Stomach (tissue), 8 donors: ENCODE measurements at regions not wholly inside any gene's neighbourhood (a gene's known extent, or its start where the extent isn't known, plus 50 kb on each side); places are given as distances from the start of the nearest gene placed in this dataset.

Experiments used
- DNase-seq, 2 donors: peaks; one replicate each; pipeline versions ENCODE4 v3.0.0 to v3.0.0-alpha.2; 2013 to 2019
- H3K27ac ChIP-seq, 5 donors: fragments of 200-600 bp in 4 of 5; sonication (generic) in 4 of 5; one replicate each; pipeline ENCODE4 v1.5.1; 2013 to 2019; ENCODE audit warnings: mild to moderate bottlenecking in 1 of 5, moderate library complexity in 1 of 5
- H3K27me3 ChIP-seq, 3 donors: fragments of 200-600 bp; sonication (generic); one replicate each; pipeline ENCODE4 v1.5.1; 2017 to 2019; ENCODE audit warnings: mixed run types in 1 of 3
- H3K36me3 ChIP-seq, 4 donors: fragments of 200-600 bp; sonication (generic); 1 replicate in 3 of 4; 2 replicates in 1 of 4; pipeline ENCODE4 v1.5.1; 2016 to 2019
- H3K4me1 ChIP-seq, 4 donors: fragments of 200-600 bp; sonication (generic); one replicate each; pipeline ENCODE4 v1.5.1; 2016 to 2019
- H3K4me3 ChIP-seq, 4 donors: fragments of 200-600 bp; sonication (generic) in 3 of 4; one replicate each; pipeline ENCODE4 v1.5.1; 2016 to 2019; ENCODE audit warnings: mild to moderate bottlenecking in 1 of 4
- H3K9me3 ChIP-seq, 4 donors: fragments of 200-600 bp; sonication (generic); one replicate each; pipeline ENCODE4 v1.5.1; 2016 to 2019
- EP300 ChIP-seq: sonication (generic); formaldehyde crosslinking; IDR thresholded peaks from one replicate; pipeline ENCODE4 v1.6.1; 2017; ENCODE audit warnings: antibody characterized with exemption
- POLR2A ChIP-seq, 4 donors: fragments of 450-650 bp; IDR thresholded peaks; one replicate each; pipeline ENCODE4 v1.6.1; 2016; ENCODE audit warnings: antibody characterized with exemption in 4 of 4, control low read depth in 2 of 4, mild to moderate bottlenecking in 1 of 4, moderate library complexity in 1 of 4
- POLR2AphosphoS5 ChIP-seq, 3 donors: sonication (generic); formaldehyde crosslinking; IDR thresholded peaks; one replicate each; pipeline ENCODE4 v1.6.1; 2016; ENCODE audit warnings: antibody characterized with exemption in 3 of 3
- WGBS, 5 donors: extraction: QIAGEN DNeasy Blood & Tissue Kit in 3 of 5; methylation state at CpG; one replicate each; pipeline versions ENCODE4 v1.1.5 to v1.1.7; 2013 to 2018; 5-methylcytosine and 5-hydroxymethylcytosine counted together
- intact Hi-C: fragments of 100-400 bp; cut with DNase I; formaldehyde crosslinking; loops from one replicate; pipeline ENCODE4 v1.15.1; 2023; ENCODE audit warnings: low total_unique reads
- TF ChIP-seq, protein P1 (sequence below), 7 experiments: fragments of 450-650 bp in 4 of 7; fragments of 200-600 bp in 3 of 7; sonication (generic) in 3 of 7; IDR thresholded peaks; one replicate each; pipeline ENCODE4 v1.5.1; 2016 to 2019; ENCODE audit warnings: antibody characterized with exemption in 7 of 7, control low read depth in 2 of 7, mild to moderate bottlenecking in 1 of 7
- donor health status: healthy with polysubstance abuse.
- donor health status: Bipolar disorder and iron deficiency.
- donor health status: healthy.

DNA sequence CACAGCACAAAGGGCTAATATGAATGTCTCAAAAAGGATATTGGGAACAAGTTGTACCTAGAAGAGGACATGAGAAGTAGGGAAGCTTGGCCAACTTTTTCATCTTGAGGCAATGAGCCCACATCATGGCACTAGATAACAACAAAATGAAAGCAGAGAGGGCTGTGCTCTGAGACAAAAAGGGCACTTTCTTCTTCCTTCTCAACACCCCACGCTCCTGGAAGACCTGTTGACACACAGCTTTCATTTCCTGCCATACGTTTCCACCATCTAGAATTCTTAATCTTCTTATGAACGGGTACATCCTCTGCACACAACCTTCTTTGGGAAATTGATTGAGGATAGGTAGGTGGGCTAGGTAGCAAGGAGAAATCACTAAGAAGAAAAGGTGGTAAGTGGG is 187.8 kb upstream of the STXBP5 start:
- H3K27ac ChIP-seq = no peak overlapping the region
- WGBS, 5 donors = 63 to 78% (median 67%) methylated on average over 3 of the region's 3 CpGs

DNA sequence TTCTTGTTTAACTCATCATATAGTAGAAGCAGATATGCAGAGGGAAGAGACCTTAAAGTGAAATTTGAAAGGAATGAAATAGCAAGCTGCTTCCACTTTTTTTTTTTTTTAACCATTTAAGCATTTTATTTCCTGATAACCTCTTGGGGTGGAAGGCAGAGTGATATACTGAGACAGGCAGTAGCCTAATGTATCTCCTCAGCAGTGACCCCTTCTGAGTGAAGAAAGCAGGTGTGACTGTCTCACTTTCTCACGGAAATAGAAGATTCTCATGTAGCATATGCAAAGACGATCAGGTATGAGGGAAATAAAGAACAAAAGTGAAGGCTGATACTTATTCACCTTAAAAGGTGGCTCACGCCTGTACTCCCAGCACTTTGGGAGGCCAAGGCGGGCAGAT is 187.1 kb upstream of the STXBP5 start:
- Histone ChIP-seq H3K4me1 (no peaks in the 10 kb centered on the region), H3K36me3 (no peaks in the 10 kb centered on the region), H3K9me3 (no peaks in the 10 kb centered on the region), H3K27me3 (no peaks in the 10 kb centered on the region), H3K4me3 (no peak overlapping the region), H3K27ac (no peak overlapping the region)
- 80 to 93% (median 85%) methylated on average over 4 of the region's 4 CpGs for WGBS, 5 donors
- no peak for DNase-seq
- intact Hi-C loops = no loop called here
- TF ChIP-seq POLR2A (IDR thresholded peaks at IDR 0.05) (no peak), EP300 (no peak), POLR2AphosphoS5 (IDR thresholded peaks at IDR 0.05) (no peak)
- TF ChIP-seq, protein P1, sequence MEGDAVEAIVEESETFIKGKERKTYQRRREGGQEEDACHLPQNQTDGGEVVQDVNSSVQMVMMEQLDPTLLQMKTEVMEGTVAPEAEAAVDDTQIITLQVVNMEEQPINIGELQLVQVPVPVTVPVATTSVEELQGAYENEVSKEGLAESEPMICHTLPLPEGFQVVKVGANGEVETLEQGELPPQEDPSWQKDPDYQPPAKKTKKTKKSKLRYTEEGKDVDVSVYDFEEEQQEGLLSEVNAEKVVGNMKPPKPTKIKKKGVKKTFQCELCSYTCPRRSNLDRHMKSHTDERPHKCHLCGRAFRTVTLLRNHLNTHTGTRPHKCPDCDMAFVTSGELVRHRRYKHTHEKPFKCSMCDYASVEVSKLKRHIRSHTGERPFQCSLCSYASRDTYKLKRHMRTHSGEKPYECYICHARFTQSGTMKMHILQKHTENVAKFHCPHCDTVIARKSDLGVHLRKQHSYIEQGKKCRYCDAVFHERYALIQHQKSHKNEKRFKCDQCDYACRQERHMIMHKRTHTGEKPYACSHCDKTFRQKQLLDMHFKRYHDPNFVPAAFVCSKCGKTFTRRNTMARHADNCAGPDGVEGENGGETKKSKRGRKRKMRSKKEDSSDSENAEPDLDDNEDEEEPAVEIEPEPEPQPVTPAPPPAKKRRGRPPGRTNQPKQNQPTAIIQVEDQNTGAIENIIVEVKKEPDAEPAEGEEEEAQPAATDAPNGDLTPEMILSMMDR (IDR thresholded peaks at IDR 0.05) = no peak

More for the DNA sequence above, 187.8 kb upstream of the STXBP5 start:
- no peaks in the 10 kb centered on the region for H3K27me3 ChIP-seq
- TF ChIP-seq, protein P1 (IDR thresholded peaks at IDR 0.05) = no peak
- TF ChIP-seq POLR2AphosphoS5 (IDR thresholded peaks at IDR 0.05) = no peak
- TF ChIP-seq POLR2A (IDR thresholded peaks at IDR 0.05) = no peak
- no peak for TF ChIP-seq EP300
- no peaks in the 10 kb centered on the region for H3K4me1 ChIP-seq
- no peaks in the 10 kb centered on the region for H3K36me3 ChIP-seq
- no peak overlapping the region for H3K4me3 ChIP-seq
- no peaks in the 10 kb centered on the region for H3K9me3 ChIP-seq
- intact Hi-C loops = no loop called here
- DNase-seq = no peak

DNA sequence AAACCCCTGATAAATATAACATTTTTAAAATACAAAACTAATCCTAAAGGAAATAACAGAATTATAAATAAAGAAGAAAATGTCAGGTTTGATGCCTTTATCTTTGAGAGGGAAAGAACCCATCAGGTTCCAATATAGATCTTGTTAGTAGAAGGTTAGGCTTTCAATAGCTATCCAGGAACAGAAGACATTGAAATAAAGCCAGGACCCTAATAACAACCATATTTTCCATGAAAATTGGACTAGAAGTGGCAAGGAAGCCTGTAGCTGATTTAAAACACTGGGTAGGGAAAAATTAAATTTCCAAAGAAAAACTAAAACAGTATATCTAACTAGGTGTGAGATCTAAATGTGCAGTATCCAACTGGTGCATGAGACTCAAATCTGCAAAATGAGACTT is 185.2 kb upstream of the STXBP5 start:
- H3K9me3 ChIP-seq = no peaks in the 10 kb centered on the region
- intact Hi-C loops = no loop called here
- H3K4me1 ChIP-seq = no peaks in the 10 kb centered on the region
- DNase-seq = no peak
- H3K27me3 ChIP-seq = no peaks in the 10 kb centered on the region
- H3K4me3 ChIP-seq = no peak overlapping the region
- TF ChIP-seq, protein P1 (IDR thresholded peaks at IDR 0.05) = no peak
- no peak for TF ChIP-seq POLR2A (IDR thresholded peaks at IDR 0.05)
- no peak for TF ChIP-seq POLR2AphosphoS5 (IDR thresholded peaks at IDR 0.05)
- no peak for TF ChIP-seq EP300
- no peaks in the 10 kb centered on the region for H3K36me3 ChIP-seq
- H3K27ac ChIP-seq = no peak overlapping the region

DNA sequence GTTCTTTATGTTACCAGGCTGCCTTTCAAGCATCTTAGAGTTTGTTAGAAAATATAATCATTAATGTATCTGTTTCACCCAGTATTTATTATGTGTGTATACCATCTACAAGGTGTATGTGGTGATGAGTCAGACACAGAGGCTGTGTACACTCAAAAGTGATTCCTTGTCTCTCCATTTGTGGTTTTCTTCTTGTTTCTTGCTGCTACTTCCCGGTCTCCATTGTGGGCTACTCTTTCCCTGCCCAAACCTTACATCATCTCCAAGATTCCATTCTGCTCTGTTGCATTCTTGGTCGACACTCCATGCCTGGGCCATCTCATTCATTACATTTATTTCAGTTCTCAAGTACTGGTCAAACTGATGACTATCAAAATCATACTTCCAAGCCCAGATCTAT is 182.2 kb upstream of the STXBP5 start:
- no peaks in the 10 kb centered on the region for H3K9me3 ChIP-seq
- H3K27me3 ChIP-seq = no peaks in the 10 kb centered on the region
- H3K27ac ChIP-seq = no peak overlapping the region
- intact Hi-C loops = no loop called here
- no peaks in the 10 kb centered on the region for H3K36me3 ChIP-seq
- H3K4me1 ChIP-seq = no peaks in the 10 kb centered on the region
- no peak for DNase-seq
- TF ChIP-seq EP300 (no peak), POLR2AphosphoS5 (IDR thresholded peaks at IDR 0.05) (no peak), POLR2A (IDR thresholded peaks at IDR 0.05) (no peak)
- TF ChIP-seq, protein P1 (IDR thresholded peaks at IDR 0.05) = no peak
- 62 to 86% (median 77%) methylated on average over 2 of the region's 2 CpGs for WGBS, 5 donors
- no peak overlapping the region for H3K4me3 ChIP-seq
